Urinary bladder (tissue), 3 donors: ENCODE measurements at regions not wholly inside any gene's neighbourhood (a gene's known extent, or its start where the extent isn't known, plus 50 kb on each side); places are given as distances from the start of the nearest gene placed in this dataset.

Experiments used
- DNase-seq: peaks from one replicate; pipeline ENCODE4 v3.0.0-alpha.2; 2015; ENCODE audit errors: extremely low spot score
- H3K27ac ChIP-seq: one replicate; pipeline ENCODE4 v1.5.1; 2013; ENCODE audit warnings: low read depth, mild to moderate bottlenecking, moderate library complexity
- H3K36me3 ChIP-seq: one replicate; pipeline ENCODE4 v1.6.1; 2013; ENCODE audit warnings: mild to moderate bottlenecking, moderate library complexity; ENCODE audit not compliant: insufficient read depth
- H3K4me1 ChIP-seq: one replicate; pipeline ENCODE4 v1.6.1; 2013; ENCODE audit warnings: mild to moderate bottlenecking, moderate library complexity; ENCODE audit not compliant: insufficient read depth
- H3K4me3 ChIP-seq: one replicate; pipeline ENCODE4 v1.5.1; 2013; ENCODE audit warnings: low read depth, low read length
- WGBS: extraction: QIAGEN DNeasy Blood & Tissue Kit; methylation state at CpG from one replicate; pipeline ENCODE4 v1.1.7; 2013; 5-methylcytosine and 5-hydroxymethylcytosine counted together
- donor health status: healthy with polysubstance abuse.
- donor health status: healthy.

DNA sequence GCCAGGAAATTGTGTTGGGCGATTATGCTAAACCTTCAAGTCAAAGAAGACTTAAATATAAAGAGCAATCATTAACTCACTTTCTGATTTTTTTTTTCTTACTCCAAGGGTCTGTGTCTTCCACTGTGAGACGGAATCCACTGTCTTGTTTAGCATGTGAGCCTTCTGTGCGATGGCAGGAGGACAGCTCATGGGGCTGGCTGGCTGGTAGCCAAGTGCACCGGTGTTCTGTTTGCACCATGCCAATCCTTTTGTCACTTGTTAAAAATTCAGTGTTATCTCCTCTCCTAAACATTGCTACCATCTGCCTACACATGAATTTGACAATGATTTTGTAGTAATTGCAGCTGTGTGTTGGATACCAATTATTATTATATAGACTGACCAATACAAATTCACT, 1056.3 kb upstream of the IGFBP7 start:
- DNase-seq: no peak
- no peaks in the 10 kb centered on the region for H3K36me3 ChIP-seq
- H3K27ac ChIP-seq: no peak overlapping the region
- H3K4me3 ChIP-seq: no peak overlapping the region
- H3K4me1 ChIP-seq: no peaks in the 10 kb centered on the region
- 60% methylated on average over 4 of the region's 4 CpGs for WGBS

DNA sequence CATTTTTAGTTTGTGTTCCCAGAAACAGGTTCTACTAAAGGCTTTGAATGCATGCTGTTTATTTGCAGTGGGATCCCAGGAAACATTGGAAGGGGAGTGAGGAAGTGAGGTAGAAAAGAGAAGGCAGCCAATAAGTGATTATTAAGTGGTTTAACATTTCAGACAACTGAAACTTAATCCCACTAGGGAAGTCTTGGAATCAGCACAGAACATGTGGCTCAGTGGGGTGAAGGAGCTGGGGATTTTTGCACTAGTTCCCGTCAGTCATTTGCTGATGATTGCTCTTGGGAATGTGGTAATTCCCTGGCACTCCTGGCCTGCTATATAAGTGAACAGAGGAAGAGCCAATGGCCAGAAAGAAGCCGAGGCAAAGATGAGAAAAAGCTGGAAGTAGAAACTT, 1053.0 kb upstream of the IGFBP7 start:
- Histone ChIP-seq H3K36me3 (no peaks in the 10 kb centered on the region), H3K4me3 (no peak overlapping the region), H3K4me1 (no peaks in the 10 kb centered on the region), H3K27ac (no peak overlapping the region)
- no peak for DNase-seq
- WGBS: 26% methylated on average over 2 of the region's 2 CpGs

DNA sequence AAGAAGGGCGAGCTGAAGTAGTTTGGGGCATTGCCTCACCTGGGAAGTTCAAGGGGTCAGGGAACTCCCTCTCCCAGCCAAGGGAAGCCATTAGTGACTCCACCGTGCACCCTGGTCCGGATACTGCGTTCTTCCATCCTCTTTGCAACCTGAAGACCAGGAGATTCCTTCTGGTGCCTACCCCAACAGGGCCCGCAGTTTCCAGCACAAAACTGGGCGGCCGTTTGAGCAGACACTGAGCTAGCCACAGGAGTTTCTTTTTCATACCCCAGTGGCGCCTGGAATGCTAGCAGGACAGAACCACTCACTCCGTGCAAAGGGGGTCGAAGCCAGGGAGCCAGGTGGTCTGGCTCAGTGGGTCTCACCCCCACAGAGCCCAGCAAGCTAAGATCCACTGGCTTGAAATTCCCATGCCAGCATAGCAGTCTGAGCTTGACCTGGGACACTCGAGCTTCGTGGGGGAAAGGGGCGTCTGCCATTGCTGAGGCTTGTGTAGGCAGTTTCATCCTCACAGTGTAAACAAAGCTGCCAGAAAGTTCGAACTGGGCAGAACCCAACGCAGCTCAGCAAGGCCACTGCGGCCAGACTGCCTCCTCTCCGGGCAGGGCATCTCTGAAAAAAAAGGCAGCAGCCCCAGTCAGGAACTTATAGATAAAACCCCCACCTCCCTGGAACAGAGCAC, 1039.4 kb upstream of the IGFBP7 start:
- Histone ChIP-seq H3K36me3 (no peaks in the 10 kb centered on the region), H3K27ac (no peak overlapping the region), H3K4me1 (no peaks in the 10 kb centered on the region), H3K4me3 (no peak overlapping the region)
- DNase-seq: no peak
- 88% methylated on average over 17 of the region's 17 CpGs for WGBS

DNA sequence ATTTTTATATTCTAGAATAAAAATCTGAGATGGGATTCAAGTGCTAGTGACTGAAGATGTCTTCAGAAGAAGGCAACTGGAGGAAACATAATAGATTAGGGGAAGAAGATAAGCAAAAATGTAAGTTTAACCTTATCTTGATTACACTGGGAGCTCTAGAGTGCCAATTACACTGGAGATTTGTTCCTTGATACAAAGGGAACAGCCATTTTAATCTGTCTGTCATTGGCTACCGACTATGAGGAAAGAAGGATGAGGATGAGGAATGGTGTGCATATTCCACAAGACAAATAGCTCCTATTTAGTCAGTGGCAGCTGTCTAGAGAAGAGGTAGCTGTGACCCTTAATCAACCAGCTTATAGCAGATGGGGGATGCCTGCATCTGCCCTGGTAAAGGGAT, 1034.5 kb upstream of the IGFBP7 start:
- no peaks in the 10 kb centered on the region for H3K36me3 ChIP-seq
- DNase-seq: no peak
- WGBS: 54% methylated on average over 1 of the region's 1 CpG
- no peaks in the 10 kb centered on the region for H3K4me1 ChIP-seq
- H3K27ac ChIP-seq: no peak overlapping the region
- H3K4me3 ChIP-seq: no peak overlapping the region

DNA sequence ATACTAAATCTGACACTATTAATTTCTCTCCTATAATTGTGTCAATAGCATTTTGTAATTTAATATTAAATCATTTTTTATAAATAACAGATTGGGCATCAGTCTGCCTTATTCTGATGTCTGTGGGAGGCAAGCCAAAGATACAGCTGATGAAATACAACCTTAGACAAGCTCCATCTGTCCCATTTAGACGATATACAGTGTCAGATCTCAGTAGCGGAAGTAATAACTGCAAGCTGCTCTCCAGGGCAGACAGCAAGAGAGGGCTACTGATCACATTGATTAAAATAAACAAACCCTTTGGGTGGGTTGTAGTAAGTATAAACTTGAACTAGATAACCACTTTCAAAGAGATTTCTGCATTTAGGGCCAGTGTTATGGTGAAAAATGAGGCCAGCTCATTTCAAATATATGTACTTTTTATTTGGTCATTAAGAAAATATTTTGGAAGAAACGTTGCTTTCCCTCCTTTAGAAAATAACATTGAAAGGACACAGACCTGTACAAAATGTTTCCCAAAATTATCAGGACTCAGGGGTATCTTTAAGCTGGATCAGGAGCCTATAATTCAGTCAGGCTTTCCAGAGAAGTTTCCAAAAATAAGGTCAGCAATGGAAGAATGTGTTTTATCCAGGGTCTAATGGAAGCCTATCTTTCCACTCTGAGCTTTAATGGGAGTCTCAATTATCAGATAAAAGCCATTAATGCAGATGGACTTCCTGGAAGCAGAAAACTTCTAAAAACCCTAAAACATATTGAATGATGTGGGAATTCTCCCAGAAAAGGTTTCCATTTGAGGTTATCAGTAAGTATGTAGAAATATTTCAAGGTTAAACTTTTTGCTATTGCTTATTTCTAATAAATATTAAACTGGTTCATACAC, 1028.8 kb upstream of the IGFBP7 start:
- peak; percentile 46 for DNase-seq
- H3K27ac ChIP-seq: no peak overlapping the region
- H3K36me3 ChIP-seq: no peaks in the 10 kb centered on the region
- 37% methylated on average over 3 of the region's 3 CpGs for WGBS
- no peak overlapping the region for H3K4me3 ChIP-seq
- no peaks in the 10 kb centered on the region for H3K4me1 ChIP-seq

DNA sequence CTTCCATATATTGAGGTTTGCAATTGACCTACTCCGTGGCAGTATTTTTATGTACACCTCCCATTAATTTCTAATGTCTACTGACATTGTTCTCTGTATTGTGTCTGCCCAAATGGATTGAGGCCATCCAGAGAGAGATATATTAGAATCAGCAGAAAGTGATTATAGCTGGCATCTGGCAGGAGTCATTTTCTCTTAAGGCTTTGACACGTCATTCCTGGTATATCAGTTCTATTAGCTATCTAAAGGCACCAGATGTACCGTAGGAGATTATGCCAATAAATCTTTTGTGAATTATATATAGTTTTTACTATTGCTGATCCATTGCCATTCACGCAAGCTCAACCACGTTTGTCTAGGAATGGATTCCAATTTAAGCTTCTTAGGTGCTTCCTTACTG, 1026.4 kb upstream of the IGFBP7 start:
- Histone ChIP-seq H3K4me1 (no peaks in the 10 kb centered on the region), H3K4me3 (no peak overlapping the region), H3K36me3 (no peaks in the 10 kb centered on the region), H3K27ac (no peak overlapping the region)
- 88% methylated on average over 5 of the region's 5 CpGs for WGBS
- no peak for DNase-seq

DNA sequence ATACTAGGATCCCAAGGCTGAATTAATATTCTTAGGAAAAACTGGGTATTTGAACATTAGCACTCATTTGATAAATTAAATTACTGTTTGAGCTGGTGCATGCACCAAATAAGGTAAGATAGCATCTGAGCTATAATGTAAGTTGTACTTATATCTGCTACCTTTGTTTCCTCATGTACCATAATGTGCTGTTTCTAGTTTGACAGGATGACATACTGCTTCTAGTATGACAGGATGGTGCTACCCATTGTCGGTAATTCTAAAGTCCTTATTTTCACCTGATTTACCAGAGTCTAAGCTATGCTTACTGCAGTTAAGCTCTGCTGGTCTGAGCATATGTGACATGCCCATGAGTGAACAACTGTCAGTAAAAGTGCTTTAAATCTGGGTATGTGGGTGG, 1017.5 kb upstream of the IGFBP7 start:
- no peaks in the 10 kb centered on the region for H3K4me1 ChIP-seq
- no peaks in the 10 kb centered on the region for H3K36me3 ChIP-seq
- H3K4me3 ChIP-seq: no peak overlapping the region
- WGBS: 95% methylated on average over 1 of the region's 1 CpG
- DNase-seq: no peak
- no peak overlapping the region for H3K27ac ChIP-seq

DNA sequence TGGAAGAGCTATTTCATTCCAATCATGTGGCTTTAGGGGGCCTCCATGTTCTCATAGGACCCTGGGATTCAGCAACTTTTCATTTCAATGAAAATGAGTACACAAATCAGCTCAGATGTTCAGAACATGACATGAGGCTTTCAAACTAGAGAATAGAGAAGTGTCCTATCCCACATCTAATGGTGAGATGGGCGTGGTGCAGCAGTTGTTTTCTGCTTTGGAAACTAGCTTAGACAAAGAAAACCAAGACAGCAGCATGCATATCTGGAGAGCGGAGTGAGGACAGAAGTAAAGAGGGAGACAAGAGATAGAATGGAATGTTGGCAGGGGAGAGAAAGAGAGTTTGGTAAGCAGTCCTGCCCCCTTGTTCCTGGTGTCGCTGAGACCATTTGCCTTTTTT, 1009.1 kb upstream of the IGFBP7 start:
- Histone ChIP-seq H3K4me3 (no peak overlapping the region), H3K27ac (no peak overlapping the region), H3K4me1 (no peaks in the 10 kb centered on the region), H3K36me3 (no peaks in the 10 kb centered on the region)
- DNase-seq: no peak
- WGBS: 91% methylated on average over 3 of the region's 3 CpGs

DNA sequence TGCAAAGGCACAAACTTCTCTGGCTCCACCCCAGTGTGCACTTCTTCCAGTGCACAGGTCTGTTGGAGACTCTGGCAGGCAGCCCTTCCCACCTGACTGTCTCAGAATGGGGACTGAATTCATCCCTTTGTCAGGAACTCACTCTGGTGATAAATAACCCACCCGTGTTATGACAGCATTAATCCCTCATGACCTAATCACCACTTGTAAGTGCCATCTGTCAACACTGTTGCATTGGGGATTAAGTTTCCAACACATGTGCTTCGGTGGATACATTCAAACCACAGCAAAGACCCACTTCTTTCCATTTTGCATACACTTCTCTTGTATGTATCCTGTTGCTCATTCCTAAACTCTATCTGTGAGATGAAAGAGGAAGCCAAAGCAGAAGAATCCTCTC, 1002.9 kb upstream of the IGFBP7 start:
- DNase-seq: no peak
- Histone ChIP-seq H3K4me1 (no peaks in the 10 kb centered on the region), H3K36me3 (no peaks in the 10 kb centered on the region), H3K27ac (no peak overlapping the region), H3K4me3 (no peak overlapping the region)
- WGBS: 41% methylated on average over 2 of the region's 2 CpGs

DNA sequence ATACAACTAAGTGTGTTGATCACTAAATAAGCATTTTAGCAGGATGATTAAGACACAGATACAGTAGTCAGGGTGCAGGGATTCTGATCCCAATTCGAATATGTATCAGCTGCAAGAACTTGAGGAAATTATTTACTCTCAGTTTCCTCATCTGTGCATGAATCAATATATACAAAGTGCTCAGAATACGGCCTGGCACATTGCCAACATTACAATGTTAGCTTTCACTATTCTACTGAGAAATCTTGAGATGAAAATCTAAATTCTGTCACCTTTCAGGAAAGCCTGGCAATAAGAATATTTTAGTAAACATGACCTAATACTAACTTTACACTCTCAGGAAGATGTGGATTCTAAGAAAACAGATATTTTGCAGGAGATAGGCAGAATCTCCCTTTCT, 1001.6 kb upstream of the IGFBP7 start:
- WGBS: 74% methylated on average over 2 of the region's 2 CpGs

DNA sequence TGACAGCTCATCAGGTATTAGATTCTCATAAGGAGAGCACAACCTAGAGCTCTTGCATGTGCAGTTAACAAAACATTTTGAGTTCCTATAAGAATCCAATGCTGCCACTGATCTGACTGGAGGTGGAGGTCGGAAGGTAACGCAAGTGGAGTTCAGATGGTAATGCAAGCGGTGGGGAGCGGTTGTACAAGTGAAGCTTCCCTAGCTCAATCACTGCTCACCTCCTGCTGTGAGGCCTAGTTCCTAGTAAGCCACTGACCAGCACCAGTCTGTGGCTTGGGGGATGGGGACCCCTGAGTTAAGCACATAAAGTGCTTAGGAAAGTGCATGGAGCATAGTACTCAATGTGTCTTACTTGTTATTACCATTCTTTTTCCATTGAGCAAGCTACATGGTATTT, 983.2 kb upstream of the IGFBP7 start:
- Histone ChIP-seq H3K4me3 (no peak overlapping the region), H3K4me1 (no peaks in the 10 kb centered on the region), H3K36me3 (no peaks in the 10 kb centered on the region), H3K27ac (no peak overlapping the region)
- DNase-seq: no peak
- WGBS: 96% methylated on average over 4 of the region's 4 CpGs

More for the DNA sequence above, 1001.6 kb upstream of the IGFBP7 start:
- Histone ChIP-seq H3K4me1 (no peaks in the 10 kb centered on the region), H3K36me3 (no peaks in the 10 kb centered on the region), H3K27ac (no peak overlapping the region), H3K4me3 (no peak overlapping the region)
- DNase-seq: no peak

DNA sequence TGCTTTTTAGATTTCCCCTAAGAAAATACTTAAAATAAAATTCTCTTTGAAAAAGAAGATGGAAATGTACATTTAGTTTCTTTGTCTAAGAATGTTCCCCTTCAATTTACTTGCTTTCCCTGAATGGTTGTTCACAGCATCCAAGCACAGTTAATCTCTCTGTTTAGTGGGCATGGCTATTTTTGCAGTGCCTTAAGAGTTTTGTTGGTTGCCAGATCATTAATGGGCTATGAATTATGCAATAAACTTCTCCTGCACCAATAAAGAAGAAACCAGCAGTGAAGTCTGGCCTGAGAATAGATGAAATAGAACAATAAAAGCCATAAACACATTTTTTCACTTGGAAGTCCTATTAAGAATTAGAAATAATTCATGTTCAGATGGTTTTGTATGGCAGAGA, 980.4 kb upstream of the IGFBP7 start:
- H3K36me3 ChIP-seq: no peaks in the 10 kb centered on the region
- DNase-seq: no peak
- H3K4me1 ChIP-seq: no peaks in the 10 kb centered on the region
- no peak overlapping the region for H3K4me3 ChIP-seq
- no peak overlapping the region for H3K27ac ChIP-seq

DNA sequence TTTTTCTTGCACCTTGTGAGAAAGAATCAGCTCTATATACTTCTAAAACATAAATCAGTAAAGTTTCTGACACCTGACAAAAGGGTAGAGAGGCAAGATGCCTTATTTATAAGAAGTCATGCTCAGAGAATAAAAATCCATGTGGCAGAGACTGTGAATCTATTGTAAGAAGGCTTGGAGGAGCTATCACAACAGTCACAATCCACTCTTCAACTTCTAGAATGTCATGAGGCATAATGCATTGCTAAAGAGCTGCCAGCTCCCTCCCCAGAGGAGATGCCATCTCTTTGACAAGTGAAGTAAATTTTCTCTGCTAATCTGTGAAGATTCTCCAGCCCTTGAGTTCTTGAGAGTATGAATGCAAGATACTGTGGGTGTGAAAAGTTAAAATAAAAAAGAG, 971.2 kb upstream of the IGFBP7 start:
- Histone ChIP-seq H3K4me1 (no peaks in the 10 kb centered on the region), H3K36me3 (no peaks in the 10 kb centered on the region), H3K27ac (no peak overlapping the region), H3K4me3 (no peak overlapping the region)
- no peak for DNase-seq

DNA sequence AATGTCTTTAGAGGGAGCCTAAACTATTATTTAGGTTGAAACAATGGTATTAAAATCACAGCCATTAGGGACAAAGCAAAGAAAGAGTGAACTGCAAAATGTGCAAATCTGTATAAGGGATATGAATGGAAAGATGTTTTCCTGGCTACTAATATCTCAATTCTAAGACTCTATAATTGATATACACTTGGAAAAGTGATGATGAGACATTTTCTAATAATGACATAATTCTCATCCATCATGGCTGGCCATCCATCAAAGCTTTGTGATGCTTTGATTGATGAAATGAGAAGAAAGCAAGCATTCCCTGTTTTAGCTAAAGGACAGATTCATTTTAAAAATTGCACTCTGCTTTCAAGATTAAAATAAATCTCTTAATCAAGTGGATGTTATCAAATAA, 965.5 kb upstream of the IGFBP7 start:
- H3K4me1 ChIP-seq: no peaks in the 10 kb centered on the region

More for the DNA sequence above, 965.5 kb upstream of the IGFBP7 start:
- Histone ChIP-seq H3K36me3 (no peaks in the 10 kb centered on the region), H3K27ac (no peak overlapping the region), H3K4me3 (no peak overlapping the region)
- no peak for DNase-seq
